Mucosa of stomach (tissue), 1 donor: ENCODE measurements at regions not wholly inside any gene's neighbourhood (a gene's known extent, or its start where the extent isn't known, plus 50 kb on each side); places are given as distances from the start of the nearest gene placed in this dataset.

Experiments
- H3K27me3 ChIP-seq: one replicate; pipeline ENCODE4 v1.7.0; 2013; ENCODE audit warnings: mild to moderate bottlenecking, low read length; ENCODE audit not compliant: control insufficient read depth, insufficient read depth
- H3K36me3 ChIP-seq: one replicate; pipeline ENCODE4 v1.7.0; 2013; ENCODE audit warnings: low read length; ENCODE audit not compliant: control insufficient read depth, insufficient read depth
- H3K4me1 ChIP-seq: one replicate; pipeline ENCODE4 v1.7.0; 2013; ENCODE audit warnings: mild to moderate bottlenecking, low read length; ENCODE audit not compliant: control insufficient read depth, insufficient read depth
- H3K4me3 ChIP-seq: one replicate; pipeline ENCODE4 v1.7.0; 2013; ENCODE audit warnings: low read length
- H3K9ac ChIP-seq: one replicate; pipeline ENCODE4 v1.7.0; 2013; ENCODE audit warnings: mild to moderate bottlenecking, low read length, moderate library complexity
- H3K9me3 ChIP-seq: one replicate; pipeline ENCODE4 v1.7.0; 2013; ENCODE audit warnings: mild to moderate bottlenecking, low read length, moderate library complexity; ENCODE audit not compliant: control insufficient read depth
- donor health status: Pancreatic carcinoma.

DNA sequence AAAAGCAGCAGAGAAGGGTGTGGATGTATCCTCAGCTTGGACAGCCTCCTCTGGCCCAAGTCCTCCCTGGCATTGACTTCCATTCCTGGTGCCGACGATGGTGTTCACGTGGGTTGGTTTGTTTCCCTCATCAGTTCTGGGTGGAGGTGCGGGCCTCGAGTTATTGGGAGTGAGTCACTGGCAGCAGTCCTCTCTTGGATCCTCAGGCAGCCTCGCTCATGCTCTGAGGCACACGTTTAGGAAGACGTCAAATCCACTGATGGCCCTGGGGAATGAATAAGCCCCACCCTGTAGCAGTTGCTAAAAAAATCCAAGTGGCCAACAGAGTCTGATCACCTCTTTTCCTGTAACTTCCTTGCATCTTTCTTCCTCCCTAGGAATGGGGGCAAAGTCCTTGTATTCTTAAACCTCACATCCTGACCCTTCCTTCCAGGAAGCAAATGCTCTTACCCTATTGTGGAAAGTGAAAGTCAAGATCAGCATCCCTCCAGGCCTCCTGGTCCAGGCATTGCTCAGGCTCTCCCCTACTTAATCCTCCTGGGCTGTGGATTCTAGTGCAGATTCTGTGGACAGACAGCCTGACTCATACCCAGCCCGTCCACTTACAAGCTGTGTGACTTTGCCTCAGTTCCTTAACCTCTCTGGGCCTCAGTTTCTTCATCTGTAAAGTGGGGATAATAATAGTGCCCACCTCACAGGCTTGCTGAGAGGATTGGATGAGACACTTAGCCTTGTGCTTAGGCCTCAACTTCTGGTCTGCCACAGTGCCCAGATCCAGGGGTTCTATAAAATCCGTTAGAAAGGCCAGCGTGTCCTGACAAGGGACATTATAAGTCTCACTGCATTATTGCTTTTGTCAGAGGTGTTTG is 111.1 kb downstream of the TLR5 start:
- Histone ChIP-seq H3K36me3 (no peaks in the 10 kb centered on the region), H3K27me3 (no peaks in the 10 kb centered on the region), H3K4me3 (no peak overlapping the region), H3K4me1 (peaks cover 15% of the 10 kb centered on the region), H3K9ac (no peak overlapping the region), H3K9me3 (no peaks in the 10 kb centered on the region)

DNA sequence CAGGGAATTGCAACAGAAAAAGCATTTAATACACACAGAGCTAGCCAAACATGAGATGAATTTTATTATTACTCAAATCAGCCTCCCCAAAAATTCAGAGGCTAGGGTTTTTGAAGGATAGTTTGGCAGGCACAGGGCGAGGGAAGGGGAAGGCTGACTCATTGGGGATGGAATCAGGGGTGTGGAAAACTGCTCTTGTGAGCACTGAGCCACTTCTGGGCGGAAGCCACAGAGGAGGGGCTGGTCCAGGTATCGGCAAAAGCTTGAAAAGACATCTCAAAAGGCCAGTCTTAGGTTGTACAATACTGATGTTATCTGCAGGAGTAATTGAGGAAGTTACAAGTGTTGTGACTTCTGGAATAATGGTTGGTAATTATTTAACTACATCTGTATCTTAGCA is 109.4 kb downstream of the TLR5 start:
- H3K9me3 ChIP-seq: no peaks in the 10 kb centered on the region

DNA sequence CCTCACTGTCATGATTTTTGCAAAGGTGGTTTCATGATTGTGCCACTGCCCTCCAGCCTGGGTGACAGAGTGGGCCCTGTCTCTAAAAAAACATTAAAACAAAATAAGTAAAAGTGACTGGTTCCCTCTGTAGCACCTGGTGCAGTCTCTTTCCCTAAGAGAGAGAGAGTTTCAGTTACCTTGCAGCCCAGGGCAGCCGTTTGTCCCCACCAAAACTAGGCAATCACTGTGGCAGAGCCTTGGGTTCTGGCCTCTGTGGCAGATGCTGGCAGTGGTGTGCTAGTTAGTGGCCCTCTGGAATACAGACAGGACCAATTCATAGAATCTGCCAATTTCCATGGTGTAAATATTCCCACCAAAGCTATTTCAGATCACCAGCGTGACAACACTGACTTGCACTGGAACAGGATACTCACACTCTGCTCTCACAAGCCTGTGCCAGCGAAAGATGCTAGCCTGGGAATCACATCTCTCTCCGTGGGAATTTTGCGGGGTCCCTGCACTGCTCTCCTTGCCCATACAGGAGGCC is 108.7 kb downstream of the TLR5 start:
- Histone ChIP-seq H3K36me3 (no peaks in the 10 kb centered on the region), H3K4me1 (peaks cover 15% of the 10 kb centered on the region), H3K27me3 (peaks cover 3% of the 10 kb centered on the region), H3K9ac (no peak overlapping the region), H3K9me3 (no peaks in the 10 kb centered on the region), H3K4me3 (no peak overlapping the region)

More for the DNA sequence above, 109.4 kb downstream of the TLR5 start:
- H3K4me3 ChIP-seq: no peak overlapping the region
- no peaks in the 10 kb centered on the region for H3K36me3 ChIP-seq
- H3K9ac ChIP-seq: no peak overlapping the region
- peaks cover 15% of the 10 kb centered on the region for H3K4me1 ChIP-seq
- peaks cover 3% of the 10 kb centered on the region for H3K27me3 ChIP-seq

DNA sequence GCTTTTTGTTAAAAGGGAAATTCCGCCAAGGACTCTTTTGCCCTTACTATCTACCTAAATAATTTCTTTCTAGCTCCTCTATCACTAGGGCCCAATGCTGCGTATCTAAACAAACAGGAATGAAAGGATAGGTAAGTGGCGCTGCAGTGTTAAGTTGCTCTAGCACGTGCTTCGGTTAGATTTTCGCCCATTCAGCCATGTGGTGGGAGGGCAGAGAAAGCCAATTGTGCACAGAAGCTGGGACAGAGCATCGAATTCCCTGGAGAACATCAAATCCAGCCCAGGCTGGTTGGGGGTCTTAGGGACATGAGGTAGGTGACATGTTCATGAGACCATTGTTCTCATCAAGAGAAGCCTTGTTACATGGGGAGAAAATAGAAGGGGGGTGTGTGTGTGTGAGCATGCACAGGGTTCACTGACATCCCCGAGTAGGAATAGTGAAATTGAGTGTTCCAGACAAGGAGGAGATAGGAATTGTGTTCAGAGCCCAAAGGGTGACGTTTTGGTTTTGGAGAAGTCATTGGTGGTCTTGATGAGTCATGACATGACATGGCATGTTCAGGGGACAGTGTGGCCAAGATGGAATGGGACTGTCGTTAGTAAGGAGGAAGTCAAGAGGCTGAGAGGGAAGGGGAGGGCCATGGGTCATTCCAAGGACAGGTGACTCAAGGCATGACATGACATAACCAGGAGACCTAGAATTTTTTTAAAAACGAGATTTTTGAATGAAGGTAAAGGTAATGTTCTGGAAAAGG is 107.1 kb downstream of the TLR5 start:
- no peaks in the 10 kb centered on the region for H3K36me3 ChIP-seq
- no peaks in the 10 kb centered on the region for H3K9me3 ChIP-seq
- H3K4me3 ChIP-seq: no peak overlapping the region
- peaks cover 3% of the 10 kb centered on the region for H3K27me3 ChIP-seq
- no peak overlapping the region for H3K9ac ChIP-seq
- peaks cover 15% of the 10 kb centered on the region for H3K4me1 ChIP-seq

DNA sequence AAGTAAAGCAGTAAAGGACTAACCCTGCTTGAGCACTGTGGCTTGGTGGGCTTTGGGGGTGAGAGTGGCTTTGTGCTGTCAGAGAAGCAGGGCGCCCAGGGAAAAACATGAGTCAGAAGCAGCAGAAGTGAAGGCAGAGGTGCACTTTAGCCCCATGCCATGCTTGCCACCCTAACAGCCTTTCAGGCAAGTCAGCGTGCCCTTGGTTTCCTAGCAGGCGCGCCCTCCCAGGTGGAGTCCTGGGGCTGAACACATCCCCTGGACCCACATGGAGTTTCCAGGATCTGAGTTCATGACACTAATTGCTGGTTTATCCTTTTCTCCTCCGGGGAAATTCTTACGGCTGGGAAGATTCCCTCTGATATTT is 106.6 kb downstream of the TLR5 start:
- Histone ChIP-seq H3K4me1 (peaks cover 12% of the 10 kb centered on the region), H3K36me3 (no peaks in the 10 kb centered on the region), H3K9ac (no peak overlapping the region), H3K27me3 (peaks cover 3% of the 10 kb centered on the region), H3K4me3 (no peak overlapping the region), H3K9me3 (no peaks in the 10 kb centered on the region)

DNA sequence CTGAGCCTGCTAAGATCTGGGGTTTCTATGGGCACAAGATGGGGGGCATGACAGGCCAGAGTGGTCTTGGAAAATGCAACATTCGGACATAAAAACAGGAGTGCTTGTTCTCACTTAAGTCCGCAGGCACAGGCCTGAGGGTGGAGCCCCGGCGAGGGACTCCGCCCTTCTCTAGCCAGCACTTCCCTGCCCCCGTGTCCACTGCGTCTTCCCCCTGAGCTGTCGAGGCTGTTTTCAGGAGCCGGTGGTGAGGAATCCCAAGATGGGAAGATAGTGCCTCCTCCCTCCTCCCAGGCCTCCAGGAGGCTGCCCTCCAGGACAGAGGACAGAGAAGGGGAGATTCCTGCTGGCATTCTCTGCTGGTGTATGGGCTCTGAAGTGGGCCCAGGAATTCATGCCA is 105.2 kb downstream of the TLR5 start:
- H3K27me3 ChIP-seq: peaks cover 3% of the 10 kb centered on the region
- no peak overlapping the region for H3K4me3 ChIP-seq

DNA sequence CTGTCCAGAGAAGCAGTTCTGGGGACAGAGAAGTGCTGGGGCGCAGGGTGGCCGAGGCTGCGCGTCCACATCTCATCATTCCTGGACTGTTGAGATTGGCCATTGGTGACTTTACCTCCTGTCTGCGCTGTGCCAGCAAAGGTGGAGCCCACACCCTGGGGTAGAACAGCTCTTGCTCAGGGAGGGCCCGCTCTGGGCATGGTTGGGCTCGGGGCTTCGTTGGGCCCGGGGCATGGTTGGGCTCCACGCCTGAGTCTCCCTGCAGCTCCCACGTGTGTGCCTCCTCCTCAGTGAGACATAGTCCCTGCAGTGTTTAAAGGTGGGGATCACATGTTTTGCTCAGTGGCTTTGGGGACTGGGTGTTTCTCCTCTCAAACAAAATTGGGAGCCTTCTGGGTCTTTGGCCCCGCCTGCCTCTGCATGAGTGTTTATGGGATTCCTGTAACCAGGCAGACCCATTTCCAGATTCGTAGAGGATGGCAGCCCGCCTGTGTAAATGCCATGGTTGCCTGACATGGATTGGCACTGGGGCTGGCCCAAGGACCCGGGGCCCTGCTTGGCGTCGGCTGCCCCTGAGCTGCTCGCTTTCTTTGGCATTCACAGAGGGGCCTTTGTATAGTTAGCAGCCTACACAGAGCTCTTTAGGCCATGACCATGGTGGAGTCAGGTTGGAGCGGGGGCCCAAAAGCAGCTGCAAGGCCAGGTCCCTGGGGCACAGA is 104.6 kb downstream of the TLR5 start:
- no peaks in the 10 kb centered on the region for H3K36me3 ChIP-seq
- peaks cover 5% of the 10 kb centered on the region for H3K4me1 ChIP-seq
- H3K27me3 ChIP-seq: peaks cover 3% of the 10 kb centered on the region
- no peaks in the 10 kb centered on the region for H3K9me3 ChIP-seq
- no peak overlapping the region for H3K9ac ChIP-seq
- no peak overlapping the region for H3K4me3 ChIP-seq

More for the DNA sequence above, 105.2 kb downstream of the TLR5 start:
- H3K9ac ChIP-seq: no peak overlapping the region
- H3K36me3 ChIP-seq: no peaks in the 10 kb centered on the region
- H3K9me3 ChIP-seq: no peaks in the 10 kb centered on the region
- H3K4me1 ChIP-seq: peaks cover 5% of the 10 kb centered on the region

DNA sequence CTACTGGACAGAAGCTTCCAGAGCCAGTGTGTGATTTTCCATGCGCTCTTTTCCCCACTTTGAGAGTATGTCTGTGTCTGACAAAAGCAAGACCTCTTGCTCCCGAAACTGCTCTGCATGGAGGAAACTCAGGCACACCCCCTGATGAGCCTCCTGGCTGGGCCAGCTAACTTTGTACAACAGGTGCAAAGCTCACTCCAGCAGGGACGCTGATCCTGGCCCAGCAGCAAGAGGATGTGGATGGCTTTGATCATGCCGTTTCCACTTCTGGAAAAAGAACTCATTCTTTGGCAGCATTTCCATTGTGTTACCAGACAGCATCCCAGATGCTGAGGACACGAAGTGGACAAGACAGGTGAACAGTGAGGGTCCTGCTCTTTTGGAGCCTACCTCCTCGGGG is 103.1 kb downstream of the TLR5 start:
- peaks cover 3% of the 10 kb centered on the region for H3K27me3 ChIP-seq
- H3K9me3 ChIP-seq: no peaks in the 10 kb centered on the region
- H3K4me1 ChIP-seq: peaks cover 5% of the 10 kb centered on the region
- no peak overlapping the region for H3K9ac ChIP-seq
- no peak overlapping the region for H3K4me3 ChIP-seq
- H3K36me3 ChIP-seq: no peaks in the 10 kb centered on the region

DNA sequence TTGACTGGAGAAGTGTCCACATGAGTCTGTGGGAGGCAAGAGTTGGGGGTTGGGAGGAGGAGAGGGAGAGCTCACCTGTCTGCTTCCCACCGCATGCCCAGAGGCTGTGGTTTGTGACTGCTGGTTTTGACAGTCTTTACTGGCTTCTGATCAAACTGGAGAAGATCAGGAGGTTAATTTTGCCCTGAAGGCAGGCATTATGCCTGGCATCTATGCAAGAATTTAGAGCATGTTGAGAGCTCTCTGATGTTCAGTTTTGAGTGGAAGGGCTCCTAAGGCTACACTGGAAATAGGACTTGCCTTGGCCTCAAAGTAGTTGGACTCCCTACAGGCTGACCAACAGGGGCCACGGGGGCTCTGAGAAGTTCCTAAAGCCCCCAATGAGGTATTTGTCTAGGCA is 101.6 kb downstream of the TLR5 start:
- peaks cover 3% of the 10 kb centered on the region for H3K27me3 ChIP-seq
- no peak overlapping the region for H3K9ac ChIP-seq
- H3K36me3 ChIP-seq: no peaks in the 10 kb centered on the region

DNA sequence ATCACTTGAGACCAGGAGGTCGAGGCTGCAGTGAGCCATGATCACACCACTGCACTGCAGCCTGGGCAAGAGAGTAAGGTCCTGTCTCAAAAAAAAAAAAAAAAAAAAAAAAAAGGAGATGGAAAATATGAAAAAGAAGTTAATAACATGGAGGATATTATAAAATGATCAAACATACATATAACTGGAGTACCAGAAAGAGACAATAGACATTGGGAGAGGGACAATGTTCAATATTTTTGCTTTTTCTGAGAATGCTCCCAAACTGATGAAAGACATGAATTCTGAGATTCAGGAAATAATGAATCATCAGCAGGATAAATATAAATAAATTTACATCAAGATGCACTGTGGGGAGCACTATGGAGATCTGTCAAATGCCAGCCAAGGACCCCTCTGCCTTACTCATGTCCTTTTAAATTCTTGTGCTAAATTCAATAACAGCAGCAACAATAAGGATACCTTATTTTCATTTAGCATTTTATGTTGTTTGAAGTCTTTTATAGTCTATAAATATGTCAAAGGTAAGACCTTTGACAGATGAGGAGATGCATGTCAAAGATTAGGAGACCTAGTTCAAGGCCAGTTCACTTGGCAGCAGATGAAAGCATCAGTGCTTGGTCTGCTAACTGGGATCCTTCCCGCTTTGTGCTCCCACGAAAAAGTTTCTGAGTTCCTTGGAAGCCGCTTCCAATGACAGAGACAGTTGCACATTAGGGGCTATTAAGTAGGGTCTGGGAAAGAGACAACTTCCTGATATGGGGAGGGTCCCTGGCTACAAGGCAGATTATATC is 97.7 kb downstream of the TLR5 start:
- no peak overlapping the region for H3K9ac ChIP-seq
- H3K9me3 ChIP-seq: no peaks in the 10 kb centered on the region
- no peak overlapping the region for H3K4me3 ChIP-seq
- H3K36me3 ChIP-seq: no peaks in the 10 kb centered on the region
- H3K27me3 ChIP-seq: no peaks in the 10 kb centered on the region
- H3K4me1 ChIP-seq: peaks cover 8% of the 10 kb centered on the region

More for the DNA sequence above, 101.6 kb downstream of the TLR5 start:
- H3K9me3 ChIP-seq: no peaks in the 10 kb centered on the region
- peaks cover 9% of the 10 kb centered on the region for H3K4me1 ChIP-seq
- H3K4me3 ChIP-seq: no peak overlapping the region

DNA sequence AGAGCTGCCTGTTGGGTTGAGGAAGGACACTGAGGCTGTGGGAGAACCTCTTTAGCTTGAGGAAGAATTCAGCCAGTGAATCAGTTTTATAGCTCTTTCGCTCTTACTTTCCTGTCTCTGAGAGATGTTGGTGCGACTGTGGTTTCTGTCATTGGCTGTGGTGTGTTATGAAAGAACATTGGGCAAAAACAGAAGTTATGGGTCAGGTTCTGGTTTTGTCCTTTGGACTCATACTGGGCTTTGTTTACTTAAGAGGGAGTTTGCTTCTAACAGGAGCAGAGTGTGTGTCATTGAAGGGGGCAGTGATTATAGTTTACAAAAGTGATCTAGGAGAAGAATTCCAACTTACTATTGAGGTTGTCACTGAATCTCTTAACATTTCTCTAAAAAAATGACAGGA is 97.0 kb downstream of the TLR5 start:
- H3K9me3 ChIP-seq: no peaks in the 10 kb centered on the region
- peaks cover 8% of the 10 kb centered on the region for H3K4me1 ChIP-seq
- H3K9ac ChIP-seq: no peak overlapping the region
- no peaks in the 10 kb centered on the region for H3K27me3 ChIP-seq
- no peak overlapping the region for H3K4me3 ChIP-seq
- no peaks in the 10 kb centered on the region for H3K36me3 ChIP-seq
